CD4-positive, alpha-beta T cell treated with Interleukin-17A for 1 hour (primary cell): ENCODE measurements at regions not wholly inside any gene's neighbourhood (a gene's known extent, or its start where the extent isn't known, plus 50 kb on each side); places are given as distances from the start of the nearest gene placed in this dataset.

Experiments
- DNase-seq: peaks from one replicate; pipeline ENCODE4 v3.0.0-alpha.2; 2020

DNA sequence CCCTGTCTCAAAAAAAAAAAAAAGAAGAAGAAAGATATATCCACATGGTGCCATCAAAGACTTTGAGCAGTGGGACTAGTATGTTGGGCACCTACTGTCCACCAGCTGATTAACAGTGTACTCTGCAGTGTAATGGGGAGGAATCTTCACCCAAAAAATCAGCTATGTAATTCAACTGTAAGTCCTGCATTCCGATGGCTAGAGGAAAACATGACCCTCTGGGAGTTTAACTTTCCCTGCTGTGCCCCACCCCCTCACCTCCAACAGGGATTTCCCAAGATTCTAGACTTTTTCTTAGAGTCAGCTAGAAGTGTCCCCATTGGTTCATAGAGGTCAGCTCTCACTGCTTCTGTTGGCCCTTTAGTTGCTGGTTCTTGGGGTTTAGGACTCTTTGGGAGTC is 221.2 kb upstream of the CLINT1 start:
- DNase-seq = no peak

DNA sequence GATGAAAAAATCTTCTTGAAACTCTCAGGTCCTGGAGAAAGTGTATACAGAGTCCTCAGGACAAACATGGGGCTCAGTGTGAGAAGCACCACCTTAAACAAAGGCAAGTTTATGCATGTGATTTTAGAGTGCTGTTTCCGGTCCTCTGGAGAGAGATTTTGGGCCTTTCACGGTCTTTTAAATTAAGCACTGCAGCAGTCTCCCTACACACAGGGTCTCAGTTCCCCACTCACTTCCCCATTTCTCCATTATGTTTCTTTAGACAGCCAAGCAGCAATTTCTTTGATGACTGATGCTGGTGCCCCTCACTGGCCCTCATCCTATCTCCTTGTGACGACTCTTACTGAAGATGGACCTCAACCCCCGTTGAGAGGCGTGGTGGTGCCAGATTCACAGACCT is 220.2 kb upstream of the CLINT1 start:
- DNase-seq = no peak

DNA sequence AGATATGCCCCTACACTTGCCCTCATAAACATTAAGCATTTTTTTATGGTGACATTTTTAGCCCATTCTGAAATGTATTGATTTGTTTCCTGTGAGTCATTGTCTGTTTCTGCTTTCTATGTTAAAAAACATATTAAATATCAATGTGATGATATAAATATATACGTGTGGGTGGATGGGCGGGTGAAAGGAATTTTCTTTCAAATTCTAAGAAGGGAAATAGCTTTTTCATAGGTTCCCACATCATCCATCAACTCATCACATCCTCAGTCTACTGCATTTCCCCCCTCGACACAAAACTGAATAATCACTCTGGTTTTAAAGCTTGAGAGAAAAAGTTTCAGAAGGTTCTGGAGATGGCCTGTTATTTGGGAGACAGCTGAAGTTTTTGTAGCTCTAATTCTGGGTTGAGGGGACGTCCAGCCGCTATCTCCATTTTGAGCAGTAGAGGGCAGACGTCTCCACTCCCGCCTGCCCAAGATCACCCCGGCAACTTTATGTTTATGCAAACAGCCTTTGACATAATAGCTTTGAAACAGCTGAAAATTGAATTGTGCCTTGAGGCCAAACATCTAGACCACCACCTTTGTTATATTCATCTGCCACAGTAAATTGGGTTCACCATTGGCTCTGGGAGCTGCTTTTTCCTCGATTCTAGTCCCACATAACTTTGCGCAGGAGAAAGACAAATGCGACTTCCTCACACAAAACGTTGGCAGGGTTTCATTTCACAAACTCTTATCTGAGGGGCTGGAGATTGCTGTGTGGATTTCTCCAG is 216.2 kb upstream of the CLINT1 start:
- DNase-seq = peak; percentile 45

DNA sequence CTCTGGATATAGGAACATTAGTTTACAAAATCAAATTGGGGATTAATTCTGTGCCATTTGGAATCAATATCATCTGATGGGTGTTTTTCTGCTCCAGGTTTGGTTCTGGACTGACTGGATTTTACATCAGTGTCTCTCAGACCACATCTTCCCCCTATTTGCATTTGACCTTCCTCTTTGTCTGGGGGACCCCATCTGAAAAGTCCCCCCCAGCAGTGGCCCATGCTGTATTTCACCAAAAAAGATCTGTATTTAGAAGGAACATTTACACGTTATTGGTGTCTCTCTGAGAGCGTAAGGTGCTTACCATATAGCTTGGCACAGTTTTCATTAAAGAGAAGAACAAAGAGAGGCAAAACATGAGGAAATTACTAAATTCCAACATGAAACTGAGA is 215.6 kb upstream of the CLINT1 start:
- no peak for DNase-seq

DNA sequence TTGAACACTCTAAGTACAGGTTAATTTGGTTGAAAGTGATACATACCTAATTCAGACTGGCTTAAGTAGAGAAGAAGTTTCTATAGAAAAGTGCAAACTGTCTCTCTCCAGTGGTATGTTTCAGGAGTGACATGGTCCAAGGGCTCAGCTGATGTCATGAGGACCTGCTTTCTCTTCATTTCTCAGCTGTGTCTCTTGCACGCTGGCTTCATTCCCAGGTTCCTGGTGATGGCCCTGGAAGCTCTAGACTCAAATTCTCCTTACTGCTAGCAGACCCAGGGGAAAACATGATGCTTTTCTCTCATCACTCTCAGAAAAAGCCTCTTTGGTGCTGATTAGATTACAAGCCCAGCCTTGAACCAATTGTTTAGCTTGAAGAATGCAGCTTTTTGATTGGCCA is 211.9 kb upstream of the CLINT1 start:
- no peak for DNase-seq

DNA sequence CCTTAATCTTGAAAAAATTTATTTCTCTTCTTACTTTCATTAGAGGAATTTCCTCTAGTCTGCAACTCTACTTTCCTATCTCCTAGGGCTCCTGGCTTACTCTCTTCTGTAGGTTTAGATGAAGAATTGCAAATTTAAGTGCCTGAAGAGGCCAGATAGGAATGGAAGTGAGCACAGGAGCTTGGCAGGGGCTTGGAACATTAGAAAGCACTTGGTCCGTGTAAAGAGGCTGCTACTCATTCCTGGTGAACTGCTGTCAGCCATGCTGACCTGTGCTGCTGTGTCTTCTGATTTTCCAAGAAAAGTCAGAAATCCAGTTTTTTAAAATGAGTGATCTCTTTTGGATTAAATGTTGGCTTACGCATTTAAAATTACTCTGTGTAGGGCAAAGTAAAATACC is 210.9 kb upstream of the CLINT1 start:
- no peak for DNase-seq

DNA sequence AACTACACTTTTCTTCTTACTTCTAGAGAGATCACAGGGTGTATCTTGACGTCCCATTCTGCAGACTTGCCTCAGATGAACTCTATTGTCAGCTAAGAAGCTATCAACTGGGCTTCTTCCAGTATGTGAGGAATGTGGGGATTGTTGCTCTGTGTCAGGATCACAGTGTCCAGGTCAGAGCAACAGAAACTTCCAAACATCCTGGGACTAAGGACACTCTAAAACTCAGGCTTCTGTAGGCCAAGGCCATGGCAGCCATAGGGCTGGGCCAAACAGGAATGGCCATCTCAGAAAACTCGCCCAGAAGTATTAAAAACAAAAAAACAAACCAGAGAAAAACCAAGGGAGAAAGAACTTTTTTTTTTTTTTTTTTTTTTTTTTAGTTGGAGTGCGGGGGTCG is 210.0 kb upstream of the CLINT1 start:
- DNase-seq = no peak

DNA sequence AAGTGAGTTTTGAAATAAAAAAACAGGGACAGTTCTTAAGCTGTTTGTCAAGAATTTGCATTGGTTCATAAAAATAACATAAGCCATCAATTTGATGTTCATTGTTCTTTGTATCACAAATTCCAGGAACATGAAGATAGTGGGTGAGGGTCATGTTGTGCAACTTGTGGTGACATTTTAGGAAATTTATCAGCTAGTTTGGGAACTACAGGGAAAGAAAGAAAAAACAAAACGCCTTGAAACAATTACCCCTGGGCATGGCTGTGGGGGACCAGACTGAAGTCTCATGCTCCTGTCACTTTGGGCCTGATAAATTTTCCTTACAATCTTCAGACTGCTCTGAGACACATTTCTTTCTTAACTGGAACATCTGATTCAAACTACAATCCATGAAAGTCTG is 207.1 kb upstream of the CLINT1 start:
- DNase-seq = no peak

DNA sequence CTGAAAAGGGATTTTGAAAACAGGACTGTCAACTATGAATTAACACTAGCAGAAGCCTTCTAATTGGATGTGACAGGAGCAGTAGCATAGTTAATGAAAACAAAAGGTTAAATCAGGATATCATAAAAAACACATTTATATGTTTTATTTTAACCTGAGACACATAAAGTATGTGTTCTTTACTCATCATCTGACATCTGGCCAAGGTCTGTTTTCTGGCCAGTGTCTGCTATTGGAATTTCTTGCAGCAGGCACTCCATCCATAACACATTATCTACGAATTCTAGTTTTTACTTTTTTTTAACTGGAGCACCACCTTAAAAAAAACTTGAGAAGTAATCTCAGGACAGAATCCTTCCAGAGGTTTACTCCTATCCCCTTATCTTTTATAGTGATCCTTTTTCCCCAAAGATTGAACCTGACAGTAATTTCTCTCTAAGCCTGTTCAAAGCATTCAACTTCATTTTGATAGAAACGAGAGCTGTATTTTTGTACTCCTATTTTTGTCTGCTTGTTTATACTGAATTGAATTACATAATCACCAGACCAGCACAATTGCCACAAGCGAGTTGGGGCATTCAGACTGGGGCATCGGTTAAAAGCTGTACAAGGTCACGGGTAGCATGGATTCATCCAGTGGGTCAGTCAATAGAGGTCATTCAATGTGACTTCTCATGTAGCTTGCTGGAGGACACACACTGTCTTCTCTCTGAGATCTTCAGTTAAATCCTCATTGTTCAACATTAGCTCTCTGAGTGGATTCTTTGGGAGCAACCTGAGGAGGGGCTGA is 205.6 kb upstream of the CLINT1 start:
- DNase-seq = no peak

DNA sequence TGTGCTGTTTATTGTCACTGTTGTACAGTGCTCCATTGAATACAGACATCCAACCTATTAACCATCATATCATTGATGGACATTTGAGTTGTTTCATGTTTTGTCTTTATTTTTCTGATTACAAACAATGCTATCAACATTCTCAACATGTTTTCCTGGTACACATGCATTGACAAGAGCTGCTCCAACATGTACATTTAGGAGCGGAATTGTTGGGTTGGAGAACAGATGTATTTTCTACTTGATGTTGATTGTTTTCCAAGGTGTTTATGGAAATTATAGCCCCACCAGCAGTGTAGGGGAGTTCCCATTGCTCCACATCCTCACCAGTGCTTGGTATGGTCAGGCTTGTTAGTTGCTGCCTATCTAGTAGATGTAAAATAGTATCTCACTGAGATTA is 204.1 kb upstream of the CLINT1 start:
- no peak for DNase-seq

DNA sequence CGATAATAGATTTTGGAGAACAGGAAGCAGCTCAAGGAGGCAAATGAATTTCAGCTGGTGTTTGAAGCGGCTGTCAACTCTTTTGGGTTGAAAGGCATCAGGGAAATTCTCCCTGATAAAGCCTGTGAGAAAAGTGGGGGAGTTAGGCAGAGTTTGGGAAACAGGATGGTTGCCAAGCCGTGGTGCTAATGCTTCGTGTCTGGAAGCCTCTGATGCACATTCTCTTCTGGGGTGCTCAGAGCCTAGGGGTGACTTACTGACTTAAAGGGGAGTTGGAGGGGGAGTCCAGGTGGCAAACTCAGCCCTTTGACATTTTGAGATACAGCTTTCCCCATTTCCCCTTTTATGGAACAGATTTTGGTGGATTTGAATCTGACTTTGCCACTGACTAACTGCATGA is 202.5 kb upstream of the CLINT1 start:
- no peak for DNase-seq

DNA sequence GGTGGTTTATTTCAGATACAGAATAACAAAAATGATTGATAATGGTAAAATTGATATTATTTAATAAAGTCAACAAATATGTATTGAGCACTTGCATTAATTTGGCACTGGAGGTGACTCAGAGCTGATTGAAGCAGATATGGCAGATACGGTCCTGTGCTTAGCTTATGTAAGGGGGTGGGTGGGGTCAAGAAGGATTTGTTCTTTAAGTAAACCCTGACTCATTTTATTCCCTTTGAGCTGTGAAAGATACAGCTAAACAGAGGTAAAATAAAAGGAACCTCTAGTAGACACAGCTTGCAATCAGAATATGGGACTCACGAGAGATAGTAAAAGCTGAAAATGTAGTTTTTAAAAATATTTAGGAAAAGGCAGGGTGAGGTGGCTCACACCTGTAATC is 201.3 kb upstream of the CLINT1 start:
- no peak for DNase-seq

DNA sequence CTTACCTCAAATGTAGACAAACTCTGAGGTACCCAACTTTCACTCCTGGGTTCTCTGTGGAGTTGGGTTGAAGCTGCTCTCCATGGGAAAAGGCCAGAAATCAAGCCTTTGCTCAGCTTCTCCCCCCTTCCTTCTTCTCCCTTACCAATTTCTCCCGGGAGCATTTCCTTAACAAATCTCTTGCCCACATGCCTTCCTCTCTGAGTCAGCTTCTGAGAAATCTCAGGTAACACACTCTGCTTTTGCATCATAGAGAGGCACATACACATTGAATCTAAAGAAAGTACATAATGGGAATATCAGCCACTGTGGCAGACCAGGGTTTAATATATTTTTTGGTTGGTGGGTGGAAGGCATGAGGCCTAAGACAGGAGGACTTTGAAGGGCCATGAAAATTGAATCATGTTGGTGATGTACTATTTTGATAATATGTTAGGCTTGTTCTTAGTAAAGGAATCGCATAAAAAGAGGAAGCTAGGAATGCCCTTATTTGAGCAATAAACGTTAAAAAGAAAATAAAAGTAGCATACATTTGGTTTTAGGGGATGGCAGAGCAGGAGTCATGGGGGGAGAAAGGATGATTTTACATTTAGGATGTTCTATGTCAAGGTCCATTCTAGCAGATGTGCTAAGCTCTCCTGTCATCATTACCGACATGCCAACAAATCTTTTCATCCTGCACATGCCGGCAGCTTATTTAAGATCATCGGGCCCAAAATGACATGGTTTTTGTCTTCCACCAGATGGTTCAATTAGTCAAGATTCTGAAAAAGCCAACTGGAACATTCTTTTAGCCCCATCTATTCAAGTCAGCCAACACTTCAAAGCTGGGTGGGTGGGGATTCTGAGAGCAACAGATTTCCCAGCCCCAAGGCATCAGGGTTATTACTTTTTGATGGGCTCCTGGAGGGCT is 199.5 kb upstream of the CLINT1 start:
- no peak for DNase-seq

DNA sequence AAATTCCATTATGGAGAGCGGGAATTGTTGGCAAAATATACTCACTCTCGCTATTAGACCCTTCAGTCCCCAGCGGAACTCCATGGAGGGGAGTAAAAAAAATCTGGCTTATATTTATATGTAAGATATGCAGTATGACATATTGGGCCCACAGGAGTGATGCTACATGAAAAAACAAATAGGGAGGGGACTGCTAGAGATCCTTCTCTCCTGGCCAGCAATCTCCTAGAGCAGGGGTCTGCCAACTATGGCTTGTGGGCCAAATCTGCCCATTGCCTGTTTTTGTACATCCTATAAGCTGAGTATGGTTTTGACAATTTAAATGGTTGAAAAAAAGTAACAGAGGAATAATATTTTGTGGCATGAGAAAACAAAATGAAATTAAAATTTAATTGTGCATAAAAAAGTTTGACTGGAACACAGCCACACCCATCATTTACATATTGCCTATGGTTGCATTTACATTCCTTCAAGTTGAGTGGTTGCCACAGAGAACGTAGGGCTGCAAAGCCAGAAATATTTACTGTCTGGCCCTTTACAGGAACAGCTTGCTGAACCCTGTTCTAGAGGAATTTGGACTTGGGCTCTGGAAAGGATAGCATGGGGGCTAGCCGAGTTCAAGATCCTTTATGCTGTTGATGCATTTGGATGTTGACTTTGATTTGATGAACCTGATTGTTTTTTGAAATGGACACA is 197.3 kb upstream of the CLINT1 start:
- DNase-seq = no peak

DNA sequence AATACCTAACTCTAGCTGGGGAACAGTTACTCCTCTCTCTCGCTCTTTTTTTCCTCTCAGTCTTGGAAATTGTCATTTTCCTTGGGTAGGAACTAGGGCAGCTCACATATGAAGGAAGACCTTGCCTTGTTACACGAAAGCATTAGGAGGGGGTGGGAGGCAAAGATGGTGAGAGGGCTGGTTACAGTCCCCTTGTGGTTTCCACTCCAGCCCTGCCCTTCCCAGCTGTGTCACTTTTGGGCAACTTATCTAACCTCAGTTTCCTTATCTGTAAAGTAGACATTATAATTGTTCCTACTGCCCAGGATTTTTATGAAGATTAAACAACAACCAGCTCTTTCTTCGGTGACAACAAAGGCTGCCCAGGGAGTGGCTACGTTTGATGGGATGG is 196.2 kb upstream of the CLINT1 start:
- no peak for DNase-seq

DNA sequence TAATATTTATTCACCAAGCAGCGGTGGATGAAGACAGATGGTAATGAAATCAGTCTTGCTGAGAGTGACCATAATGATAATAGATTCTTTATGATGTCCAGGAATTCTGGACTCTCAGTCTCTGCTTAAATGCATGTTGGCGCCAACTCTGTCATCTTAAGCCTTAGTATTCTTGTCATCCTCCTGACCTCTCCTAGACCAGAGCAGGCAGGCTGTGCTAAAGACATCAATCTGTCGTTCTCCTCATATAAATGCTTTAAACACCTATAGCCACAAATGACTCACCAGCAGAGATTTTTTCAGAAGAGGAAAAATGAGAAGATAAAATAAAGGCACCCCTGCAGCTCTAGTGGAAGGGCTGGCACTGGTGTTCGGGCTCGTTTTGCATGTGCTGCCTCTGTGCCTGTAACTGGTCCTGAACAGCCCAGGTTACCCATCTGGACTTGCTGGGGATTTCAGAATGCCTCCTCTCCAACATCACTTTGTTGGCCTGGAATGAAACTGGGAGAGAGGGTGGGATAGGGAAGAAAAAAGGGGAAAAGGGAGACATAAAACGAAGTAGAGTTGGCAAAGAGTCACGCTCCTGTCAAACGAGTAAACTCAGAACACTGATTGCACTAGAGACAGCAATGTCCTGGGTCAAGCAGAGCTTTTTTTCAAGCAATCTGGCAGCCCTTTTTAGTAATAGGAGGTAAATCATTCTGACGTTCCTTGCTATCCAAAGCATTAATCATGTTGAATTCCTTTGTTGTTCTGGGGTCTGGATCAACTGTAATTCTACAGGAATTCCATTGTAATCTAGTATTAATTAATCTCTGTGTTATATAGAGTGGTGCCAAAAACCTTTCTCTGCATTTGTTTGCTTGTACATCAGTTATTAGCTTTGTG is 195.5 kb upstream of the CLINT1 start:
- no peak for DNase-seq

DNA sequence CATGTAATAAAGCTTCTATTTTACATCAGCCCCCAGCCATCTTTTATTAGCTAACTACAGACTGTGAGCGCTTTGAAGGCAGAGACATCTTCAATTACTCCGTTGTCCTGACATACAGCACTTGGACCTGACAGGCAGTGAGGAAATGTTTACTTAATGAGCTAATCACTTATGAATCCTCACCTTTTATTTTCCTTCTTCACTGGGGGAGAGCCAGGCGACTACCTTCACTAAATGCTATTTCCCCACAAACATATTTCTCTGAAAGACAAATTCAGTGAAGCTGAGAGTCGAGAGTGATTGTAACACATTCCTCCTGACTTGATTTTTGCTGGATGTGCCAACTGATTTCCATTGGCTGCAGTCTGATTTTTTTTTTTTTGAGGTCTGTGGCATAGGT is 192.1 kb upstream of the CLINT1 start:
- DNase-seq = no peak

DNA sequence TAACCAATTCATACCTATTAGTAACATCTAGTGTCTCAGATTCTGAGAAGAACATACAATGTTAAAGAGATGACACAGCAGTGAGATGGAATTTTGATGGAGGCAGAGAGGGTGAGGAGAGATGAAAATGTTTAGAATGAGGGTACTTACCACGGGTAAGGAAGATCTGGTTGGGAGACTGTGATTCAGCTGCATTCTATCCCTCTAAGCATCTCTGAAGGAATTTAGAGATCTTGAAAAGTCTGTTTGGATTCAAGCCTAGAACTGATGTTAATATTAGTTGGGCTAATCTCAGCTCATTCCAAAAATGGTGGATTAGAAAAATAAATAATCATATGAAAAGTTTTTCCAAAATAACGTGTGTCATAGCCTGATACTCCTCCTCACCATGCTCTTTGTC is 191.5 kb upstream of the CLINT1 start:
- no peak for DNase-seq

DNA sequence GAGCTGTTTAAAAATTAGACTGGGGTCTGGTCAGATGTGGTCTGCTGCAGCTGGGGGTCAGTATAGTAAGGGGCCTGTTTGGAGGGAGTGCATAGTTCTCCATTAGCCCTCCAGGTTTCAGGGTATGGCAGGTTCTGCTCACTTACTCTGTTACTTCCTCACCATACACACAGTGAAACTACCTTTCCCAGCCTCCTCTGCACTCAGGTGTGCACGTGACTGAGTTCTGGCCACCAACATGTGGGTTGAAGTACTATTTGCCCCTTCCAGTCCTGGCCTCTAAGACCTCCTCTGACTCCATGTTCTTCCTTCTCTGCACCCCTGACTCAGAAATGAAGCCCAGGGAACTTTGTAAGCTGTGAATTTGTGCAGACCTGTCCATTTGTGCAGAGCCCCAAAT is 190.5 kb upstream of the CLINT1 start:
- no peak for DNase-seq

DNA sequence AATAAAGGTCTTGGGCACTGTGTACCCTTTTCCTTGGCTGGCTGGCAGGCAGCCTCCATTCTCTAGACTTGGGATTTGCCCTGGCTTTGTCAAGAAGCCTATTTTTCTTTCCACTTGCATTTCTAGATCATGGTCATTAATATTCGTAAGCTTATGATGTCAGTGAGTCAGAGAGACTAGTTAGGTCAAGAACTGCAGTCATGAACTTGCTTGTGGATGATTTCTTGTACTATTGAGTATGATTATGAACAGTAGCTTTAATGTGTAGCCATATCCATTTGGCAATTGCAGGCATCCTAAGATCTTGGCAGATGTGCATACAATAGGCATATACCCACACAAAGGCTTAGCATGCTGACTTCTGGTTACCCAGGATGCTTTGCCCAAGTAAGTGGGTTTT is 186.8 kb upstream of the CLINT1 start:
- no peak for DNase-seq

DNA sequence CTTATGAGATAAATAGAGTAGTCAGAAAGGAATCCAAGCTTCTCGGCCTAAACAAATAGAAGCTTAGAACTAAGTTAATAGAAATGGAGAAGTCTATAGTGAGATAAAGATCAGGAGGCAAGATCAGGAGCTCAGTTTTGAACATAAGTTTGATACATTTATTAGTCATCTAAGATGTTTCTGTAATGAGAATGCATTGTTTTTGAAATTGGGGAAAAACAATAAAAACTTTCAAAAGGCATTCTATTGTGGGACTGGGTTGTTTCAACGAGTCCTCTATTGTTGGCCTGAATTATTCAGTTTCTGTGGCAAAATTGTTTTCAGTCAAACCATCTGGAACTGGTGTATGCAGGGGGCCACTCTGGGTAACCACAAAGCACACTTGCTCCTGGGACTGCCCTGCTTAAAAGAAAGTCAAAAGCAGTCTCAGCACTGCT is 181.0 kb upstream of the CLINT1 start:
- DNase-seq = no peak

DNA sequence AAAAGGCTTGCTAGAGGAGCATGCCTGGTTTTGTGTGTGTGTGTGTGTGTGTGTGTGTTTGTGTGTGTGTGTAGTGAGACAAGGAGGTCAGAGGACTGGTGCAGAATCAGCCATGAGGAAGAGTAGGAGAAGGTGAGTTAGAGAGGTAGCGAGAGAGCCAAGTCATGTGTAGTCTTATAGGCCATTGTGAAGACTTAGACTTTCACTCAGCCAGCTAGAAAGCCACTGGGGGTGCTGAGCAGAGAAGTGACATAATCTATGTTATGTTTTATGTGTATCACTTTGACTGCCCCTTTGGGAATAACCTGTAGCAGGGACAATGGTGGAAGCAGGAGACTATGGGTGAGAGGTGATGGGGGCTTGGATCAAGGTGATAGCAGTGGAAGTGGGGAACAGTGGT is 180.5 kb upstream of the CLINT1 start:
- no peak for DNase-seq
